H9 (cell line): ENCODE measurements at regions not wholly inside any gene's neighbourhood (a gene's known extent, or its start where the extent isn't known, plus 50 kb on each side); places are given as distances from the start of the nearest gene placed in this dataset.

Source experiments
- DNase-seq: peaks from one replicate; pipeline ENCODE4 v3.0.0-alpha.2; 2017
- H2AFZ ChIP-seq: one replicate; pipeline ENCODE4 v1.6.1; 2013; ENCODE audit warnings: mild to moderate bottlenecking, low read length, control low read depth, moderate library complexity
- H2AK5ac ChIP-seq: 2 replicates; pipeline ENCODE4 v1.6.1; 2013; ENCODE audit warnings: low read length, control low read depth, mixed read lengths; ENCODE audit not compliant: insufficient read length
- H2BK120ac ChIP-seq: one replicate; pipeline ENCODE4 v1.6.1; 2013; ENCODE audit warnings: low read depth, mild to moderate bottlenecking, low read length, control low read depth, inconsistent platforms; ENCODE audit not compliant: poor library complexity, severe bottlenecking
- H2BK12ac ChIP-seq: 2 replicates; pipeline ENCODE4 v1.6.1; 2013; ENCODE audit warnings: low read length, control low read depth, mixed read lengths, low read depth; ENCODE audit not compliant: insufficient read length
- H2BK15ac ChIP-seq: 2 replicates; pipeline ENCODE4 v1.6.1; 2013; ENCODE audit warnings: low read depth, low read length, control low read depth
- H2BK20ac ChIP-seq: one replicate; pipeline ENCODE4 v1.6.1; 2013; ENCODE audit warnings: low read depth, mild to moderate bottlenecking, low read length, control low read depth, inconsistent platforms; ENCODE audit not compliant: poor library complexity, severe bottlenecking
- H2BK5ac ChIP-seq: 2 replicates; pipeline ENCODE4 v1.6.1; 2013; ENCODE audit warnings: low read length, control low read depth, mixed read lengths; ENCODE audit not compliant: insufficient read length
- H3K14ac ChIP-seq: 2 replicates; pipeline ENCODE4 v1.6.1; 2013; ENCODE audit warnings: low read length, control low read depth; ENCODE audit not compliant: insufficient read depth
- H3K18ac ChIP-seq: 2 replicates; pipeline ENCODE4 v1.6.1; 2013; ENCODE audit warnings: low read depth, mild to moderate bottlenecking, mixed read lengths, low read length, control low read depth; ENCODE audit not compliant: insufficient read length
- H3K23ac ChIP-seq: 2 replicates; pipeline ENCODE4 v1.6.1; 2013; ENCODE audit warnings: low read length, control low read depth, mixed read lengths, low read depth; ENCODE audit not compliant: insufficient read length
- H3K23me2 ChIP-seq: 2 replicates; pipeline ENCODE4 v1.6.1; 2013; ENCODE audit warnings: low read depth, mild to moderate bottlenecking, mixed read lengths, low read length, control low read depth; ENCODE audit not compliant: insufficient read length, poor library complexity, severe bottlenecking
- H3K27ac ChIP-seq: 2 replicates; pipeline ENCODE4 v1.5.1; 2013; ENCODE audit warnings: low read length, control low read depth, mixed read lengths, low read depth; ENCODE audit not compliant: insufficient read length
- H3K27me3 ChIP-seq: 2 replicates; pipeline ENCODE4 v1.6.1; 2013; ENCODE audit warnings: low read length, control low read depth, inconsistent platforms; ENCODE audit not compliant: insufficient read depth
- H3K4ac ChIP-seq: 2 replicates; pipeline ENCODE4 v1.6.1; 2013; ENCODE audit warnings: low read depth, mild to moderate bottlenecking, control low read depth, inconsistent platforms, low read length, moderate library complexity
- H3K4me1 ChIP-seq: 2 replicates; pipeline ENCODE4 v1.6.1; 2013; ENCODE audit warnings: low read length, control low read depth, inconsistent platforms; ENCODE audit not compliant: insufficient read depth
- H3K4me2 ChIP-seq: 2 replicates; pipeline ENCODE4 v1.6.1; 2013; ENCODE audit warnings: low read length, control low read depth, mixed read lengths; ENCODE audit not compliant: insufficient read length, insufficient read depth
- H3K56ac ChIP-seq: 2 replicates; pipeline ENCODE4 v1.6.1; 2013; ENCODE audit warnings: low read depth, mild to moderate bottlenecking, mixed read lengths, low read length, control low read depth; ENCODE audit not compliant: insufficient read length
- H3K79me1 ChIP-seq: 2 replicates; pipeline ENCODE4 v1.6.1; 2013; ENCODE audit warnings: low read depth, mild to moderate bottlenecking, moderate library complexity, low read length, control low read depth, inconsistent platforms; ENCODE audit not compliant: insufficient read depth, poor library complexity, severe bottlenecking
- H3K79me2 ChIP-seq: 2 replicates; pipeline ENCODE4 v1.6.1; 2013; ENCODE audit warnings: low read length, control low read depth, inconsistent platforms; ENCODE audit not compliant: insufficient read depth
- H3K9ac ChIP-seq: 2 replicates; pipeline ENCODE4 v1.6.1; 2013; ENCODE audit warnings: low read length, control low read depth, mixed read lengths; ENCODE audit not compliant: insufficient read length; ENCODE audit errors: extremely low read depth
- H3K9me3 ChIP-seq: one replicate; pipeline ENCODE4 v1.6.1; 2013; ENCODE audit warnings: low read depth, low read length, inconsistent platforms; ENCODE audit not compliant: control insufficient read depth
- H3T11ph ChIP-seq: one replicate; pipeline ENCODE4 v1.6.1; 2013; ENCODE audit warnings: mild to moderate bottlenecking, low read length, control low read depth, inconsistent platforms
- H4K20me1 ChIP-seq: one replicate; pipeline ENCODE4 v1.6.1; 2013; ENCODE audit not compliant: control insufficient read depth, insufficient read length, insufficient read depth
- H4K5ac ChIP-seq: 2 replicates; pipeline ENCODE4 v1.6.1; 2013; ENCODE audit warnings: low read depth, mild to moderate bottlenecking, mixed read lengths, low read length, control low read depth; ENCODE audit not compliant: insufficient read length
- H4K8ac ChIP-seq: replicated peaks from 2 replicates; pipeline ENCODE4 v1.6.1; 2013; ENCODE audit warnings: low read length, control low read depth, mixed read lengths, low read depth; ENCODE audit not compliant: insufficient read length
- H4K91ac ChIP-seq: 2 replicates; pipeline ENCODE4 v1.6.1; 2013; ENCODE audit warnings: low read depth, mild to moderate bottlenecking, moderate library complexity, mixed read lengths, low read length, control low read depth; ENCODE audit not compliant: insufficient read length
- H3K27ac Mint-ChIP-seq, 3 experiments: 2 replicates in 2 of 3; 3 replicates in 1 of 3; pipeline ENCODE4 v1.8.0; 2020 to 2021; ENCODE audit warnings: mixed read lengths in 3 of 3, mild to moderate bottlenecking in 1 of 3, moderate library complexity in 1 of 3
- H3K27me3 Mint-ChIP-seq: 2 replicates; pipeline ENCODE4 v1.8.0; 2021; ENCODE audit warnings: low read depth, mild to moderate bottlenecking, moderate library complexity, mixed read lengths
- H3K36me3 Mint-ChIP-seq, 3 experiments: 2 replicates in 2 of 3; 3 replicates in 1 of 3; pipeline ENCODE4 v1.8.0; 2020 to 2021; ENCODE audit warnings: low read depth in 3 of 3, mixed read lengths in 3 of 3; ENCODE audit not compliant: insufficient read depth in 1 of 3
- H3K4me1 Mint-ChIP-seq, 2 experiments: 2 replicates each; pipeline ENCODE4 v1.8.0; 2020; ENCODE audit warnings: mixed read lengths in 2 of 2
- H3K4me3 Mint-ChIP-seq, 2 experiments: 2 replicates in 1 of 2; 3 replicates in 1 of 2; pipeline ENCODE4 v1.8.0; 2020 to 2021; ENCODE audit warnings: mild to moderate bottlenecking in 2 of 2, mixed read lengths in 2 of 2, moderate library complexity in 1 of 2
- H3K9me3 Mint-ChIP-seq, 2 experiments: 2 replicates in 1 of 2; 3 replicates in 1 of 2; pipeline ENCODE4 v1.8.0; 2020; ENCODE audit warnings: mild to moderate bottlenecking in 2 of 2, mixed read lengths in 2 of 2, moderate library complexity in 1 of 2
- WGBS: extraction: QIAGEN DNeasy Blood & Tissue Kit; methylation state at CpG from one replicate; pipeline ENCODE4 v1.1.7; 2013; ENCODE audit warnings: missing lambda C conversion rate, low lambda C conversion rate, mixed read lengths; ENCODE audit not compliant: insufficient read length; ENCODE audit errors: extremely low coverage; 5-methylcytosine and 5-hydroxymethylcytosine counted together
- TF ChIP-seq, protein P1 (sequence below): fragments of 200-600 bp; sonication (generic); conservative IDR thresholded peaks from 3 replicates; pipeline ENCODE4 v1.8.0; 2021; ENCODE audit warnings: antibody characterized with exemption, mild to moderate bottlenecking

DNA sequence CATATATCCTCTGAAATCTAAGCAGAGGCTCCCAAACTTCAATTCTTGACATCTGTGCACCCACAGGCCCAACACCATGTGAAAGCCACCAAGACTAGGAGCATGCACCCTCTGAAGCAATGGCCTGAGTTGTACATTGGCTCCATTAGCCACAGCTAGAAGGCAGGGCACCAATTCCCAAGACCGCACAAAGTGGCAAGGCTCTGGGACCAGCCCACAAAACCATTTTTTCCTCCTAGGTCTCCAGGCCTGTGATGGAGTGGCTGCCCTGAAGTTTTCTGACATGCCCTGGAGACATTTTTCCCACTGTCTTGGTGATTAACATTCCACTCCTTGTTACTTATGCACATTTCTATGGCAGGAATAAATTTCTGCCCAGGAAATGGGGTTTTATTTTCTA, 232.2 kb upstream of the GRID2 start:
- no peak overlapping the region for H4K91ac ChIP-seq
- no peak overlapping the region for H4K8ac ChIP-seq
- no peaks in the 10 kb centered on the region for H3K79me2 ChIP-seq
- no peaks in the 10 kb centered on the region for H4K20me1 ChIP-seq
- no peak overlapping the region for H3K23ac ChIP-seq
- no peak overlapping the region for H3K56ac ChIP-seq
- no peak overlapping the region for H3K9ac ChIP-seq
- H3K27me3 ChIP-seq = no peaks in the 10 kb centered on the region
- no peak for DNase-seq
- TF ChIP-seq, protein P1, sequence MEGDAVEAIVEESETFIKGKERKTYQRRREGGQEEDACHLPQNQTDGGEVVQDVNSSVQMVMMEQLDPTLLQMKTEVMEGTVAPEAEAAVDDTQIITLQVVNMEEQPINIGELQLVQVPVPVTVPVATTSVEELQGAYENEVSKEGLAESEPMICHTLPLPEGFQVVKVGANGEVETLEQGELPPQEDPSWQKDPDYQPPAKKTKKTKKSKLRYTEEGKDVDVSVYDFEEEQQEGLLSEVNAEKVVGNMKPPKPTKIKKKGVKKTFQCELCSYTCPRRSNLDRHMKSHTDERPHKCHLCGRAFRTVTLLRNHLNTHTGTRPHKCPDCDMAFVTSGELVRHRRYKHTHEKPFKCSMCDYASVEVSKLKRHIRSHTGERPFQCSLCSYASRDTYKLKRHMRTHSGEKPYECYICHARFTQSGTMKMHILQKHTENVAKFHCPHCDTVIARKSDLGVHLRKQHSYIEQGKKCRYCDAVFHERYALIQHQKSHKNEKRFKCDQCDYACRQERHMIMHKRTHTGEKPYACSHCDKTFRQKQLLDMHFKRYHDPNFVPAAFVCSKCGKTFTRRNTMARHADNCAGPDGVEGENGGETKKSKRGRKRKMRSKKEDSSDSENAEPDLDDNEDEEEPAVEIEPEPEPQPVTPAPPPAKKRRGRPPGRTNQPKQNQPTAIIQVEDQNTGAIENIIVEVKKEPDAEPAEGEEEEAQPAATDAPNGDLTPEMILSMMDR = no peak
- no peak overlapping the region for H2BK12ac ChIP-seq
- Mint-ChIP-seq H3K4me3 (no peak overlapping the region), H3K27ac (no peak overlapping the region), H3K9me3 (peaks cover 44 to 52% of the 10 kb centered on the region in 2 experiments), H3K4me1 (no peaks in the 10 kb centered on the region), H3K27me3 (no peaks in the 10 kb centered on the region), H3K36me3 (peaks cover 28 to 43% (median 33%) of the 10 kb centered on the region in 3 experiments)
- no peak overlapping the region for H2BK15ac ChIP-seq
- no peak overlapping the region for H3T11ph ChIP-seq
- H3K4me2 ChIP-seq = no peak overlapping the region
- H3K9me3 ChIP-seq = peaks cover 20% of the 10 kb centered on the region
- H3K14ac ChIP-seq = no peak overlapping the region
- H2BK120ac ChIP-seq = no peak overlapping the region
- H2AK5ac ChIP-seq = no peak overlapping the region
- H2AFZ ChIP-seq = no peak overlapping the region
- no peak overlapping the region for H3K18ac ChIP-seq
- no peaks in the 10 kb centered on the region for H3K79me1 ChIP-seq
- H3K4me1 ChIP-seq = no peaks in the 10 kb centered on the region
- H3K4ac ChIP-seq = no peak overlapping the region
- WGBS = no CpG with 5 or more reads among the region's 1 CpG
- no peaks in the 10 kb centered on the region for H3K23me2 ChIP-seq
- no peak overlapping the region for H2BK5ac ChIP-seq
- H3K27ac ChIP-seq = no peak overlapping the region
- no peak overlapping the region for H2BK20ac ChIP-seq
- H4K5ac ChIP-seq = no peak overlapping the region
